Astrocyte (in vitro differentiated cells and primary cell): ENCODE measurements at regions not wholly inside any gene's neighbourhood (a gene's known extent, or its start where the extent isn't known, plus 50 kb on each side); places are given as distances from the start of the nearest gene placed in this dataset.

Source experiments
- DNase-seq: peaks from one replicate; pipeline ENCODE4 v3.0.0-alpha.2; 2010; ENCODE audit warnings: low read depth
- FAIRE-seq: peaks from 2 replicates; lab custom pipeline; 2011; peaks lifted over from hg19 to GRCh38; lab: Jason Lieb, UNC
- H2AFZ ChIP-seq: 2 replicates; pipeline ENCODE4 v1.6.0; 2012; ENCODE audit warnings: low read depth, low read length, inconsistent platforms
- H3K27ac ChIP-seq: 2 replicates; pipeline ENCODE4 v1.5.1; 2011; ENCODE audit warnings: low read depth, low read length, inconsistent platforms
- H3K27me3 ChIP-seq: 2 replicates; pipeline ENCODE4 v1.6.0; 2011; ENCODE audit warnings: low read length, inconsistent platforms; ENCODE audit not compliant: insufficient read depth
- H3K36me3 ChIP-seq: 2 replicates; pipeline ENCODE4 v1.5.1; 2011; ENCODE audit warnings: low read length, inconsistent platforms; ENCODE audit not compliant: insufficient read depth
- H3K4me1 ChIP-seq: 2 replicates; pipeline ENCODE4 v1.5.1; 2011; ENCODE audit warnings: low read length, inconsistent platforms; ENCODE audit not compliant: insufficient read depth
- H3K4me2 ChIP-seq: 2 replicates; pipeline ENCODE4 v1.6.0; 2012; ENCODE audit warnings: low read length, inconsistent platforms
- H3K4me3 ChIP-seq: 2 replicates; pipeline ENCODE4 v1.5.1; 2011; ENCODE audit warnings: low read depth, mild to moderate bottlenecking, low read length, inconsistent platforms; ENCODE audit not compliant: insufficient read depth
- H3K79me2 ChIP-seq: 2 replicates; pipeline ENCODE4 v1.6.0; 2012; ENCODE audit warnings: mild to moderate bottlenecking, low read length, inconsistent platforms; ENCODE audit not compliant: insufficient read depth
- H3K9ac ChIP-seq: 2 replicates; pipeline ENCODE4 v1.6.0; 2012; ENCODE audit warnings: mild to moderate bottlenecking, low read length, inconsistent platforms
- H3K9me3 ChIP-seq: 2 replicates; pipeline ENCODE4 v1.5.1; 2012; ENCODE audit warnings: low read depth, mild to moderate bottlenecking, low read length, inconsistent platforms; ENCODE audit not compliant: insufficient read depth
- H4K20me1 ChIP-seq: 2 replicates; pipeline ENCODE4 v1.6.0; 2012; ENCODE audit warnings: low read length, inconsistent platforms; ENCODE audit not compliant: insufficient read depth
- H3K27ac Mint-ChIP-seq: one replicate; pipeline ENCODE4 v1.8.0; 2021; ENCODE audit warnings: mild to moderate bottlenecking, mixed read lengths; ENCODE audit not compliant: unreplicated experiment
- H3K27me3 Mint-ChIP-seq: one replicate; pipeline ENCODE4 v1.8.0; 2021; ENCODE audit warnings: low read depth, mixed read lengths; ENCODE audit not compliant: unreplicated experiment
- H3K36me3 Mint-ChIP-seq: one replicate; pipeline ENCODE4 v1.8.0; 2021; ENCODE audit warnings: low read depth, mixed read lengths; ENCODE audit not compliant: unreplicated experiment
- H3K4me1 Mint-ChIP-seq: one replicate; pipeline ENCODE4 v1.8.0; 2021; ENCODE audit warnings: low read depth, mixed read lengths; ENCODE audit not compliant: unreplicated experiment
- H3K4me3 Mint-ChIP-seq: one replicate; pipeline ENCODE4 v1.8.0; 2021; ENCODE audit warnings: mild to moderate bottlenecking, moderate library complexity, mixed read lengths; ENCODE audit not compliant: unreplicated experiment
- H3K9me3 Mint-ChIP-seq: one replicate; pipeline ENCODE4 v1.8.0; 2021; ENCODE audit warnings: mild to moderate bottlenecking, mixed read lengths; ENCODE audit not compliant: unreplicated experiment
- CTCF ChIP-seq: IDR thresholded peaks from 2 replicates; pipeline ENCODE4 v1.5.1; 2011; ENCODE audit warnings: low read depth, mild to moderate bottlenecking, inconsistent platforms, low read length, moderate library complexity; ENCODE audit not compliant: insufficient read depth
- EZH2 ChIP-seq: IDR thresholded peaks from 2 replicates; pipeline ENCODE4 v1.6.1; 2012; ENCODE audit warnings: mild to moderate bottlenecking, low read length, inconsistent platforms; ENCODE audit not compliant: insufficient read depth

GRCh38 chr17:45675012-45675411 is 109.1 kb upstream of the CRHR1 start:
- no peak overlapping the region for H3K9ac ChIP-seq
- Mint-ChIP-seq H3K36me3 (peaks cover 2% of the 10 kb centered on the region), H3K4me3 (no peak overlapping the region), H3K27me3 (peaks cover 49% of the 10 kb centered on the region), H3K27ac (no peak overlapping the region), H3K9me3 (no peaks in the 10 kb centered on the region), H3K4me1 (no peaks in the 10 kb centered on the region)
- H4K20me1 ChIP-seq, result no peaks in the 10 kb centered on the region
- H3K27ac ChIP-seq, result no peak overlapping the region
- H3K36me3 ChIP-seq, result no peaks in the 10 kb centered on the region
- no peak for TF ChIP-seq EZH2
- TF ChIP-seq CTCF, result no peak
- H3K79me2 ChIP-seq, result no peaks in the 10 kb centered on the region
- no peak overlapping the region for H3K4me3 ChIP-seq
- no peaks in the 10 kb centered on the region for H3K4me1 ChIP-seq
- H3K4me2 ChIP-seq, result no peak overlapping the region
- DNase-seq (no peak), FAIRE-seq (no peak)
- no peak overlapping the region for H2AFZ ChIP-seq
- H3K27me3 ChIP-seq, result peaks cover 3% of the 10 kb centered on the region
- no peaks in the 10 kb centered on the region for H3K9me3 ChIP-seq

- DNase-seq, result no peak
- Histone ChIP-seq H3K36me3 (no peaks in the 10 kb centered on the region), H3K79me2 (no peaks in the 10 kb centered on the region), H3K4me3 (no peak overlapping the region), H3K4me1 (no peaks in the 10 kb centered on the region), H2AFZ (no peak overlapping the region), H3K4me2 (no peak overlapping the region), H4K20me1 (no peaks in the 10 kb centered on the region), H3K9ac (no peak overlapping the region), H3K27me3 (peaks cover 2% of the 10 kb centered on the region), H3K27ac (no peak overlapping the region), H3K9me3 (no peaks in the 10 kb centered on the region)
- Mint-ChIP-seq H3K36me3 (no peaks in the 10 kb centered on the region), H3K9me3 (peaks cover 4% of the 10 kb centered on the region), H3K27ac (no peak overlapping the region), H3K27me3 (peaks cover 46% of the 10 kb centered on the region), H3K4me3 (no peak overlapping the region), H3K4me1 (no peaks in the 10 kb centered on the region)
- no peak for FAIRE-seq
- TF ChIP-seq CTCF, result no peak
- TF ChIP-seq EZH2, result no peak
Measured at GRCh38 chr17:45675892-45676291, 108.2 kb upstream of the CRHR1 start.

- Histone ChIP-seq H3K9me3 (no peaks in the 10 kb centered on the region), H3K4me3 (no peak overlapping the region), H2AFZ (no peak overlapping the region), H3K4me2 (no peak overlapping the region), H3K36me3 (no peaks in the 10 kb centered on the region), H3K4me1 (no peaks in the 10 kb centered on the region), H3K9ac (no peak overlapping the region), H3K27me3 (peaks cover 2% of the 10 kb centered on the region), H3K79me2 (no peaks in the 10 kb centered on the region), H3K27ac (no peak overlapping the region), H4K20me1 (no peaks in the 10 kb centered on the region)
- TF ChIP-seq CTCF (no peak), EZH2 (no peak)
- H3K27me3 Mint-ChIP-seq, result peaks cover 49% of the 10 kb centered on the region
- DNase-seq (no peak), FAIRE-seq (no peak)
- H3K36me3 Mint-ChIP-seq, result no peaks in the 10 kb centered on the region
- H3K27ac Mint-ChIP-seq, result no peak overlapping the region
- H3K4me1 Mint-ChIP-seq, result no peaks in the 10 kb centered on the region
- H3K9me3 Mint-ChIP-seq, result peaks cover 4% of the 10 kb centered on the region
- no peak overlapping the region for H3K4me3 Mint-ChIP-seq
Measured at GRCh38 chr17:45676695-45677094, 107.4 kb upstream of the CRHR1 start.
